Type B pancreatic cell (in vitro differentiated cells): ENCODE measurements at regions not wholly inside any gene's neighbourhood (a gene's known extent, or its start where the extent isn't known, plus 50 kb on each side); places are given as distances from the start of the nearest gene placed in this dataset.

Source experiments
- DNase-seq: peaks from one replicate; pipeline ENCODE4 v3.0.0; 2021; ENCODE audit warnings: mixed read lengths; ENCODE audit not compliant: unreplicated experiment; ENCODE audit errors: extremely low spot score
- H3K27ac Mint-ChIP-seq: 2 replicates; pipeline ENCODE4 v1.8.0; 2021; ENCODE audit warnings: mild to moderate bottlenecking, mixed read lengths
- H3K27me3 Mint-ChIP-seq: 2 replicates; pipeline ENCODE4 v1.8.0; 2021; ENCODE audit warnings: mixed read lengths
- H3K36me3 Mint-ChIP-seq: 2 replicates; pipeline ENCODE4 v1.8.0; 2021; ENCODE audit warnings: mixed read lengths
- H3K4me1 Mint-ChIP-seq: one replicate; pipeline ENCODE4 v1.8.0; 2021; ENCODE audit warnings: mixed read lengths; ENCODE audit not compliant: unreplicated experiment
- H3K4me3 Mint-ChIP-seq: 2 replicates; pipeline ENCODE4 v1.8.0; 2021; ENCODE audit warnings: mild to moderate bottlenecking, mixed read lengths
- H3K9me3 Mint-ChIP-seq: 2 replicates; pipeline ENCODE4 v1.8.0; 2021; ENCODE audit warnings: mixed read lengths
- CTCF ChIP-seq: fragments of 200-600 bp; sonication (generic); conservative IDR thresholded peaks from 2 replicates; pipeline ENCODE4 v1.5.0; 2021; ENCODE audit warnings: antibody characterized with exemption, mild to moderate bottlenecking

GRCh38 chr7:91408388-91409154 lies 144.3 kb downstream of the FZD1 start:
- TF ChIP-seq CTCF: no peak
- Mint-ChIP-seq H3K4me3 (no peak overlapping the region), H3K27ac (no peak overlapping the region), H3K27me3 (no peaks in the 10 kb centered on the region), H3K4me1 (no peaks in the 10 kb centered on the region), H3K9me3 (no peaks in the 10 kb centered on the region), H3K36me3 (no peaks in the 10 kb centered on the region)
- DNase-seq: no peak

- H3K9me3 Mint-ChIP-seq: no peaks in the 10 kb centered on the region
- H3K36me3 Mint-ChIP-seq: no peaks in the 10 kb centered on the region
- DNase-seq: no peak
- H3K4me1 Mint-ChIP-seq: no peaks in the 10 kb centered on the region
- no peak overlapping the region for H3K27ac Mint-ChIP-seq
- peaks cover 3% of the 10 kb centered on the region for H3K27me3 Mint-ChIP-seq
- no peak overlapping the region for H3K4me3 Mint-ChIP-seq
- TF ChIP-seq CTCF: no peak
Observed at GRCh38 chr7:91411060-91411459, 146.8 kb downstream of the FZD1 start.

- no peak for TF ChIP-seq CTCF
- no peak overlapping the region for H3K4me3 Mint-ChIP-seq
- H3K9me3 Mint-ChIP-seq: no peaks in the 10 kb centered on the region
- H3K36me3 Mint-ChIP-seq: no peaks in the 10 kb centered on the region
- no peaks in the 10 kb centered on the region for H3K4me1 Mint-ChIP-seq
- H3K27ac Mint-ChIP-seq: no peak overlapping the region
- H3K27me3 Mint-ChIP-seq: peaks cover 3% of the 10 kb centered on the region
- no peak for DNase-seq
Observed at GRCh38 chr7:91412298-91412697, 148.1 kb downstream of the FZD1 start.

GRCh38 chr7:91414734-91415133 lies 150.5 kb downstream of the FZD1 start:
- Mint-ChIP-seq H3K4me3 (no peak overlapping the region), H3K27me3 (peaks cover 3% of the 10 kb centered on the region), H3K9me3 (no peaks in the 10 kb centered on the region), H3K36me3 (no peaks in the 10 kb centered on the region), H3K4me1 (no peaks in the 10 kb centered on the region), H3K27ac (no peak overlapping the region)
- no peak for TF ChIP-seq CTCF
- no peak for DNase-seq

- TF ChIP-seq CTCF: no peak
- H3K36me3 Mint-ChIP-seq: no peaks in the 10 kb centered on the region
Observed at GRCh38 chr7:91416155-91416865, 152.1 kb downstream of the FZD1 start.

More at GRCh38 chr7:91416155-91416865, 152.1 kb downstream of the FZD1 start:
- no peak overlapping the region for H3K27ac Mint-ChIP-seq
- H3K4me1 Mint-ChIP-seq: no peaks in the 10 kb centered on the region
- peaks cover 3% of the 10 kb centered on the region for H3K27me3 Mint-ChIP-seq
- DNase-seq: no peak
- no peaks in the 10 kb centered on the region for H3K9me3 Mint-ChIP-seq
- H3K4me3 Mint-ChIP-seq: no peak overlapping the region
